ENCODE measurements at regions not wholly inside any gene's neighbourhood (a gene's known extent, or its start where the extent isn't known, plus 50 kb on each side); places are given as distances from the start of the nearest gene placed in this dataset.

DNA sequence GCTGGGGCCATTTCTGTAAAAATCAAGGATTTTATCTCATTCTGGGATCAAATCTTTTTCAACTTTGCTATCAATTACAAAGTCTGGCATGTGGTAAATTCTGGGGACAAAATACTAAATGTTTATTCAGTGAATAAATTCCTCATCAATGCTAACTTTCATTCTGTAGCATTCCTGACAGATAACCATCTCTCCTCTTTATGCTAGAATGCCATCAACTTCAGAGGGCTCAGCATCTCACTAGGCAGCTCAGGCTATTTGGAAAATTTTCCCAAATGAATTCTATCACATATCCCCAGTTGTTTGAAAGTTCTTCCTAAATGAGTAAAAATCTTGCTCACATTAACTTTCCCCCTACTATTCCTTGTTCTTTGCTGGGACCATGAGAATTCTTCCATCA lies 163.0 kb upstream of the DAB1 start:
- TF ChIP-seq, protein P1, sequence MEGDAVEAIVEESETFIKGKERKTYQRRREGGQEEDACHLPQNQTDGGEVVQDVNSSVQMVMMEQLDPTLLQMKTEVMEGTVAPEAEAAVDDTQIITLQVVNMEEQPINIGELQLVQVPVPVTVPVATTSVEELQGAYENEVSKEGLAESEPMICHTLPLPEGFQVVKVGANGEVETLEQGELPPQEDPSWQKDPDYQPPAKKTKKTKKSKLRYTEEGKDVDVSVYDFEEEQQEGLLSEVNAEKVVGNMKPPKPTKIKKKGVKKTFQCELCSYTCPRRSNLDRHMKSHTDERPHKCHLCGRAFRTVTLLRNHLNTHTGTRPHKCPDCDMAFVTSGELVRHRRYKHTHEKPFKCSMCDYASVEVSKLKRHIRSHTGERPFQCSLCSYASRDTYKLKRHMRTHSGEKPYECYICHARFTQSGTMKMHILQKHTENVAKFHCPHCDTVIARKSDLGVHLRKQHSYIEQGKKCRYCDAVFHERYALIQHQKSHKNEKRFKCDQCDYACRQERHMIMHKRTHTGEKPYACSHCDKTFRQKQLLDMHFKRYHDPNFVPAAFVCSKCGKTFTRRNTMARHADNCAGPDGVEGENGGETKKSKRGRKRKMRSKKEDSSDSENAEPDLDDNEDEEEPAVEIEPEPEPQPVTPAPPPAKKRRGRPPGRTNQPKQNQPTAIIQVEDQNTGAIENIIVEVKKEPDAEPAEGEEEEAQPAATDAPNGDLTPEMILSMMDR (IDR thresholded peaks at IDR 0.05; ENCODE audit: borderline replicate concordance, extremely low read depth, low read length, poor library complexity, severe bottlenecking), result no peak
- no peak for TF ChIP-seq EZH2 (IDR thresholded peaks at IDR 0.05; ENCODE audit: borderline replicate concordance, low read depth, low read length, severe bottlenecking)

All from DND-41 (cell line).